ENCODE measurements at regions not wholly inside any gene's neighbourhood (a gene's known extent, or its start where the extent isn't known, plus 50 kb on each side); places are given as distances from the start of the nearest gene placed in this dataset.

DNA sequence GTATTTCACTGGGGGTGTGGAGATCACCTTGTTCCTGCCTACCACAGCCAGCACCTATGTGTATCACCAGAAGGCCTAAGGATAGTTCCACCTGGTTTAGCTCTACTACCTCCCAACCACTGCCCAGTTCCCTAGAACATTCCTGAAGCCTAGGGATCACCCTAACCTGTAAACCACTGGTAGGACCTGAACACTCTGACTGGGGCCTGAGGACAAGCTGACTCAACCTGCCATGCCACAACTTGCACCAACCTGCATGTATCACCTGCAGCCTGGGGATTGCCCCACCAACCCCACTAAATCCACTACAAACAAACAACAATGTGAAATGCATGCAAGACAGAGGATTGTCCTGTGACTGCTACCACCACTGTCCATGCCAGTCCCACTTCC, 128.1 kb downstream of the KIF2B start:
- TF ChIP-seq EZH2 (IDR thresholded peaks at IDR 0.05; ENCODE audit: low read length, unreplicated experiment), result no peak
- TF ChIP-seq EZH2phosphoT487 (IDR thresholded peaks at IDR 0.05; ENCODE audit: borderline replicate concordance, low read length), result no peak
- no peak for TF ChIP-seq CTCF (conservative IDR thresholded peaks at IDR 0.05; ENCODE audit: low read depth, low read length)
- Histone ChIP-seq H3K79me2 (ENCODE audit: low read length) (no peaks in the 10 kb centered on the region), H4K20me1 (ENCODE audit: low read length) (no peaks in the 10 kb centered on the region), H3K9ac (ENCODE audit: low read length) (no peak overlapping the region), H3K27ac (ENCODE audit: low read length) (no peak overlapping the region), H3K4me3 (ENCODE audit: low read length) (no peak overlapping the region), H3K27me3 (ENCODE audit: low read length) (no peaks in the 10 kb centered on the region), H2AFZ (ENCODE audit: low read length) (no peak overlapping the region), H3K9me3 (ENCODE audit: low read length) (peaks cover 41% of the 10 kb centered on the region), H3K9me2 (replicated peaks; ENCODE audit: low read length) (no peaks in the 10 kb centered on the region), H3K36me3 (ENCODE audit: low read depth, low read length) (no peaks in the 10 kb centered on the region), H3F3A (ENCODE audit: low read length, unreplicated experiment) (no peaks in the 10 kb centered on the region), H3K4me2 (ENCODE audit: low read length) (no peak overlapping the region), H3K4me1 (ENCODE audit: insufficient read depth, low read length) (no peaks in the 10 kb centered on the region)
- POLR2A ChIA-PET (ENCODE audit: unreplicated experiment), result no interaction called here
- intact Hi-C loops (cut with micrococcal nuclease), result no loop called here
- BruUV-seq (replicated peaks), result no TSS peak
- DNase-seq (no peak), ATAC-seq (no peak)
- CTCF ChIA-PET, result no interaction called here

GRCh38 chr17:53971361-53971760, 148.6 kb downstream of the KIF2B start:
- intact Hi-C loops (cut with micrococcal nuclease), result no loop called here

DNA sequence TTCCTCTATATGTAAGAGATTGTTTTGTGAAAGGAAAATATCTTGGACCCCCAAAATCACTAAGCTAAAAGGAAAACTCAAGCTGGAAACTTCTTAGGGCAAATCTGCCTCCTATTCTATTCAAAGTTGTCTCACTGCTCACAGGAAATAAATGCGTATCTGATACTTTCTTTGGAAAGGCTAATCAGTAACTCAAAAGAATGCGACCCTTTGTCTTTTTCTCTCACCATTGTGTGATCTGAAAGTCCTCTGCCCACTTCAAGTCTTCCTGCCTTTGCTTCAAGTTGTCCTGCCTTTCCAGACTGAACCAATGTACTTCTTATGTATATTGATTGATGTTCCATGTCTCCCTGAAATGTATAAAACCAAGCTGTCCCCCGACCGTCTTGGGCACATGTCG, 157.3 kb downstream of the KIF2B start:
- TF ChIP-seq EZH2 (IDR thresholded peaks at IDR 0.05; ENCODE audit: low read length, unreplicated experiment) (no peak), CTCF (conservative IDR thresholded peaks at IDR 0.05; ENCODE audit: low read depth, low read length) (no peak), EZH2phosphoT487 (IDR thresholded peaks at IDR 0.05; ENCODE audit: borderline replicate concordance, low read length) (no peak)
- Histone ChIP-seq H3K36me3 (ENCODE audit: low read depth, low read length) (no peaks in the 10 kb centered on the region), H2AFZ (ENCODE audit: low read length) (no peak overlapping the region), H4K20me1 (ENCODE audit: low read length) (no peaks in the 10 kb centered on the region), H3K9me3 (ENCODE audit: low read length) (peaks cover 43% of the 10 kb centered on the region), H3K79me2 (ENCODE audit: low read length) (no peaks in the 10 kb centered on the region), H3K9me2 (replicated peaks; ENCODE audit: low read length) (no peaks in the 10 kb centered on the region), H3K27me3 (ENCODE audit: low read length) (no peaks in the 10 kb centered on the region), H3K9ac (ENCODE audit: low read length) (no peak overlapping the region), H3F3A (ENCODE audit: low read length, unreplicated experiment) (no peaks in the 10 kb centered on the region), H3K27ac (ENCODE audit: low read length) (no peak overlapping the region), H3K4me2 (ENCODE audit: low read length) (no peak overlapping the region), H3K4me1 (ENCODE audit: insufficient read depth, low read length) (no peaks in the 10 kb centered on the region), H3K4me3 (ENCODE audit: low read length) (no peak overlapping the region)
- POLR2A ChIA-PET (ENCODE audit: unreplicated experiment), result no interaction called here
- CTCF ChIA-PET, result no interaction called here
- intact Hi-C loops (cut with micrococcal nuclease), result no loop called here
- ATAC-seq, result no peak
- no peak for DNase-seq
- no TSS peak for BruUV-seq (replicated peaks)

More at GRCh38 chr17:53971361-53971760, 148.6 kb downstream of the KIF2B start:
- no peak overlapping the region for H2AFZ ChIP-seq (ENCODE audit: low read length)
- no peaks in the 10 kb centered on the region for H3K79me2 ChIP-seq (ENCODE audit: low read length)
- no peaks in the 10 kb centered on the region for H4K20me1 ChIP-seq (ENCODE audit: low read length)
- CTCF ChIA-PET, result no interaction called here
- no peaks in the 10 kb centered on the region for H3K36me3 ChIP-seq (ENCODE audit: low read depth, low read length)
- no peak for TF ChIP-seq EZH2phosphoT487 (IDR thresholded peaks at IDR 0.05; ENCODE audit: borderline replicate concordance, low read length)
- TF ChIP-seq EZH2 (IDR thresholded peaks at IDR 0.05; ENCODE audit: low read length, unreplicated experiment), result no peak
- TF ChIP-seq CTCF (conservative IDR thresholded peaks at IDR 0.05; ENCODE audit: low read depth, low read length), result no peak
- no peak overlapping the region for H3K4me2 ChIP-seq (ENCODE audit: low read length)
- no peak overlapping the region for H3K4me3 ChIP-seq (ENCODE audit: low read length)
- no TSS peak for BruUV-seq (replicated peaks)
- H3K27ac ChIP-seq (ENCODE audit: low read length), result no peak overlapping the region
- H3K9me2 ChIP-seq (replicated peaks; ENCODE audit: low read length), result no peaks in the 10 kb centered on the region
- H3K9me3 ChIP-seq (ENCODE audit: low read length), result peaks cover 19% of the 10 kb centered on the region; the same call in 1 of the 2 replicates
- no peaks in the 10 kb centered on the region for H3K4me1 ChIP-seq (ENCODE audit: insufficient read depth, low read length)
- ATAC-seq (no peak), DNase-seq (no peak)
- H3K9ac ChIP-seq (ENCODE audit: low read length), result no peak overlapping the region
- POLR2A ChIA-PET (ENCODE audit: unreplicated experiment), result no interaction called here
- H3F3A ChIP-seq (ENCODE audit: low read length, unreplicated experiment), result no peaks in the 10 kb centered on the region
- no peaks in the 10 kb centered on the region for H3K27me3 ChIP-seq (ENCODE audit: low read length)
